GM12872 (cell line): ENCODE measurements at regions not wholly inside any gene's neighbourhood (a gene's known extent, or its start where the extent isn't known, plus 50 kb on each side); places are given as distances from the start of the nearest gene placed in this dataset.

Experiments used
- TF ChIP-seq, protein P1 (sequence below): IDR thresholded peaks from 3 replicates; pipeline ENCODE4 v1.5.1; 2011; ENCODE audit warnings: low read depth, mild to moderate bottlenecking, low read length, moderate library complexity; ENCODE audit not compliant: insufficient read depth

GRCh38 chr11:109285465-109285864 is 136.5 kb upstream of the C11orf87 start:
- TF ChIP-seq, protein P1, sequence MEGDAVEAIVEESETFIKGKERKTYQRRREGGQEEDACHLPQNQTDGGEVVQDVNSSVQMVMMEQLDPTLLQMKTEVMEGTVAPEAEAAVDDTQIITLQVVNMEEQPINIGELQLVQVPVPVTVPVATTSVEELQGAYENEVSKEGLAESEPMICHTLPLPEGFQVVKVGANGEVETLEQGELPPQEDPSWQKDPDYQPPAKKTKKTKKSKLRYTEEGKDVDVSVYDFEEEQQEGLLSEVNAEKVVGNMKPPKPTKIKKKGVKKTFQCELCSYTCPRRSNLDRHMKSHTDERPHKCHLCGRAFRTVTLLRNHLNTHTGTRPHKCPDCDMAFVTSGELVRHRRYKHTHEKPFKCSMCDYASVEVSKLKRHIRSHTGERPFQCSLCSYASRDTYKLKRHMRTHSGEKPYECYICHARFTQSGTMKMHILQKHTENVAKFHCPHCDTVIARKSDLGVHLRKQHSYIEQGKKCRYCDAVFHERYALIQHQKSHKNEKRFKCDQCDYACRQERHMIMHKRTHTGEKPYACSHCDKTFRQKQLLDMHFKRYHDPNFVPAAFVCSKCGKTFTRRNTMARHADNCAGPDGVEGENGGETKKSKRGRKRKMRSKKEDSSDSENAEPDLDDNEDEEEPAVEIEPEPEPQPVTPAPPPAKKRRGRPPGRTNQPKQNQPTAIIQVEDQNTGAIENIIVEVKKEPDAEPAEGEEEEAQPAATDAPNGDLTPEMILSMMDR: no peak

- TF ChIP-seq, protein P1: no peak
Measured at GRCh38 chr11:109291553-109291952, 130.4 kb upstream of the C11orf87 start.

- TF ChIP-seq, protein P1: no peak
Measured at GRCh38 chr11:109298865-109299264, 123.1 kb upstream of the C11orf87 start.

GRCh38 chr11:109300211-109300610 is 121.8 kb upstream of the C11orf87 start:
- TF ChIP-seq, protein P1: no peak

DNA sequence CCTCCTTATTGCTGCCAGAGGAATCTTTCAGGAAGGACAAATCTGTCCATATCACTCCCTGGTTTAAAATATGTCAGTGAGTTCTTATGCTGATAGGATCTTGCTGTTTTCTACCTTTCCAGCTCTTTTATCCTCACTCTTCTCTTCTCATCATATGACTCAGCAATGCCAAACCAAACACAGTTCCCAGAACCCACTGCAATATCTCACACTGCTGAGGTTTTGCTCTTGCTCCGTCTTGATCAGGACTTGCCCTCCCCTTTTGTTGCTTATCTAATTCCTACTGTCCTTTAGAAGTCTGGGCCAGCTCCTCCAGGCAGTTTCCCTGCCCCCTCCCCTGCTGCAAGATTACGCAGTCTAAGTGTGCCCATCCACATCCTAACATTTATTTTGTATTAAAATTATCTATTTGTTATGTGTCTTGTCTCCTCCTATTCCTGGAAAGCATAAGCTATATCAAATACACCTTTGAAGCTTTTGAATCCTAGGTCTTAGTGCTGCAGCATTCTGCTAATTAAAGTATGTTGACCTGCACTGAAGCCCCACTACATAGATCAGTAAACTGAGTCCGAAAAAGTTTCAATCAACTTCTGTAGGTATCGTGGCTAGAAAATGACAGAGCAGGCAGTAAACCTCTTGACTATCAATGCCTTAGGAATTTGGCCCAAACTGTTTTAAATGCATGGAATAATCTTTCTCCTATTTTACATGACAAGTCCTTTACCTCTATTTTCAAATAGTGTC is 119.2 kb upstream of the C11orf87 start:
- TF ChIP-seq, protein P1: no peak

DNA sequence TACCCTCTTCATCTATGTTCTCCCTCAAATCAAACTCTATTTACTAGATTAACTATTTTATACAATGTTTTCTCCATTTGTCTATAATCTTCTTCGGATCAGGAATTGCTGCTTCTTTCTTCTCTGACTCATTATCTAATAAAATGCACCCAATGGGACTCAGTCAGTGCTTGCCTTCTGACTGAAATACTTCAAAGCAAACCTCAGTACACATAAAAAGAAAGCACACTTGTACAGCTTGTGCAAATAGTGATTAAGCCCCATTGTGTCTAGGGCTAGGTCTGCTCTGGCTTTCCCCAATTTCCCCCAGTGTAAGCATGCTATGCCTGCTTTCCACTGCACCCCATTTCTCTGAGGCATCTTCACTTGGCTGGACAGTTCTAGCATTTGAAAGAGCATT is 118.6 kb upstream of the C11orf87 start:
- TF ChIP-seq, protein P1: no peak

- TF ChIP-seq, protein P1: no peak
Measured at GRCh38 chr11:109304159-109304558, 117.8 kb upstream of the C11orf87 start.

GRCh38 chr11:109305009-109305408 is 117.0 kb upstream of the C11orf87 start:
- TF ChIP-seq, protein P1: no peak
